Activated CD4-positive, alpha-beta T cell treated with anti-CD3 and anti-CD28 coated beads for 36 hours (primary cell): ENCODE measurements at regions not wholly inside any gene's neighbourhood (a gene's known extent, or its start where the extent isn't known, plus 50 kb on each side); places are given as distances from the start of the nearest gene placed in this dataset.
"Not testable (repeated sequence)": the region's sequence is repeated elsewhere in the genome, so short reads cannot be mapped to it uniquely, and the experiment has no call there.

ENCODE experiments used
- ATAC-seq: fragments of 200-7000 bp; cut with Tn5 transposase; one replicate; pipeline ENCODE4 v1.10.0; 2021; ENCODE audit warnings: mild to moderate bottlenecking, moderate library complexity
- CTCF ChIA-PET: fragments of 350-600 bp; sonication (Branson Sonifier 250); formaldehyde crosslinking; loops from one replicate; lab custom pipeline; 2021; ENCODE audit warnings: antibody characterized with exemption; lab: Charles Lee
- POLR2A ChIA-PET: fragments of 350-600 bp; sonication (Branson Sonifier 250); formaldehyde crosslinking; loops from one replicate; lab custom pipeline; 2021; ENCODE audit warnings: antibody characterized with exemption, inconsistent platforms; lab: Charles Lee
- DNase-seq: peaks from one replicate; pipeline ENCODE4 v3.0.0-alpha.2; 2020
- H3K27ac Mint-ChIP-seq: one replicate; pipeline ENCODE4 v1.8.0; 2021; ENCODE audit warnings: mixed read lengths
- H3K27me3 Mint-ChIP-seq: one replicate; pipeline ENCODE4 v1.8.0; 2021; ENCODE audit warnings: mixed read lengths
- H3K36me3 Mint-ChIP-seq: one replicate; pipeline ENCODE4 v1.8.0; 2021; ENCODE audit warnings: low read depth, mixed read lengths
- H3K4me1 Mint-ChIP-seq: one replicate; pipeline ENCODE4 v1.8.0; 2021; ENCODE audit warnings: mixed read lengths
- H3K4me3 Mint-ChIP-seq: one replicate; pipeline ENCODE4 v1.8.0; 2021; ENCODE audit warnings: mild to moderate bottlenecking, moderate library complexity, mixed read lengths
- H3K9me3 Mint-ChIP-seq: one replicate; pipeline ENCODE4 v1.8.0; 2021; ENCODE audit warnings: low read depth, mixed read lengths
- intact Hi-C, 2 experiments: fragments of 100-400 bp; cut with DNase I in 1 of 2; cut with micrococcal nuclease in 1 of 2; formaldehyde crosslinking; loops; one replicate each; pipeline versions ENCODE4 v1.14.2 to v1.15.1; 2022 to 2024; cut with DNase I, micrococcal nuclease

GRCh38 chr1:241447031-241447644 is 72.4 kb downstream of the FH start:
- peaks cover 2% of the 10 kb centered on the region for H3K9me3 Mint-ChIP-seq
- ATAC-seq: no peak
- ChIA-PET CTCF (no interaction called here), POLR2A (no interaction called here)
- no peak for DNase-seq
- no peak overlapping the region for H3K4me3 Mint-ChIP-seq
- no peaks in the 10 kb centered on the region for H3K4me1 Mint-ChIP-seq
- peaks cover 11% of the 10 kb centered on the region for H3K27me3 Mint-ChIP-seq
- no peak overlapping the region for H3K27ac Mint-ChIP-seq
- intact Hi-C loops: no loop called here
- H3K36me3 Mint-ChIP-seq: no peaks in the 10 kb centered on the region

- POLR2A ChIA-PET: interaction anchor here (0.7 kb wide), 1 partner anchor 512 kb away, joined by 4 read pairs; no protein-coding TSS in a partner anchor
- H3K36me3 Mint-ChIP-seq: no peaks in the 10 kb centered on the region
- H3K4me3 Mint-ChIP-seq: no peak overlapping the region
- peaks cover 8% of the 10 kb centered on the region for H3K27me3 Mint-ChIP-seq
- H3K27ac Mint-ChIP-seq: no peak overlapping the region
- ATAC-seq (no peak), DNase-seq (no peak)
- CTCF ChIA-PET: no interaction called here
- peaks cover 2% of the 10 kb centered on the region for H3K9me3 Mint-ChIP-seq
- intact Hi-C loops: no loop called here
- no peaks in the 10 kb centered on the region for H3K4me1 Mint-ChIP-seq
Measured at GRCh38 chr1:241444836-241445235, 74.7 kb downstream of the FH start.

- ChIA-PET POLR2A (no interaction called here), CTCF (no interaction called here)
- peaks cover 2% of the 10 kb centered on the region for H3K9me3 Mint-ChIP-seq
- H3K27me3 Mint-ChIP-seq: peaks cover 9% of the 10 kb centered on the region
- ATAC-seq (no peak), DNase-seq (no peak)
- H3K4me3 Mint-ChIP-seq: no peak overlapping the region
- no peaks in the 10 kb centered on the region for H3K36me3 Mint-ChIP-seq
- H3K4me1 Mint-ChIP-seq: no peaks in the 10 kb centered on the region
- intact Hi-C loops: no loop called here
- no peak overlapping the region for H3K27ac Mint-ChIP-seq
Measured at GRCh38 chr1:241443561-241443960, 76.0 kb downstream of the FH start.

- Mint-ChIP-seq H3K9me3 (peaks cover 2% of the 10 kb centered on the region), H3K27me3 (peaks cover 7% of the 10 kb centered on the region), H3K4me1 (no peaks in the 10 kb centered on the region), H3K36me3 (no peaks in the 10 kb centered on the region), H3K27ac (no peak overlapping the region), H3K4me3 (no peak overlapping the region)
- ChIA-PET POLR2A (no interaction called here), CTCF (no interaction called here)
- no peak for ATAC-seq
- no peak for DNase-seq
- intact Hi-C loops: no loop called here
Measured at GRCh38 chr1:241442686-241443085, 76.9 kb downstream of the FH start.

- H3K36me3 Mint-ChIP-seq: no peaks in the 10 kb centered on the region
- intact Hi-C loops: no loop called here
Measured at GRCh38 chr1:241440904-241441303, 78.7 kb downstream of the FH start.

GRCh38 chr1:241438686-241439085 is 80.9 kb downstream of the FH start:
- H3K4me3 Mint-ChIP-seq, CTCF ChIA-PET, H3K36me3 Mint-ChIP-seq, DNase-seq, ATAC-seq, intact Hi-C loops, H3K9me3 Mint-ChIP-seq, H3K4me1 Mint-ChIP-seq, POLR2A ChIA-PET, H3K27ac Mint-ChIP-seq: not testable (repeated sequence)
- peaks cover 16% of the 10 kb centered on the region for H3K27me3 Mint-ChIP-seq

More at GRCh38 chr1:241440904-241441303, 78.7 kb downstream of the FH start:
- H3K4me3 Mint-ChIP-seq: no peak overlapping the region
- H3K9me3 Mint-ChIP-seq: peaks cover 2% of the 10 kb centered on the region
- ATAC-seq (no peak), DNase-seq (no peak)
- no peak overlapping the region for H3K27ac Mint-ChIP-seq
- POLR2A ChIA-PET: no interaction called here
- H3K4me1 Mint-ChIP-seq: no peaks in the 10 kb centered on the region
- H3K27me3 Mint-ChIP-seq: peaks cover 7% of the 10 kb centered on the region
- CTCF ChIA-PET: no interaction called here

- ChIA-PET POLR2A (no interaction called here), CTCF (no interaction called here)
- no peaks in the 10 kb centered on the region for H3K36me3 Mint-ChIP-seq
- H3K4me3 Mint-ChIP-seq: no peak overlapping the region
- ATAC-seq: no peak
- H3K27me3 Mint-ChIP-seq: peaks cover 32% of the 10 kb centered on the region
- no peaks in the 10 kb centered on the region for H3K9me3 Mint-ChIP-seq
- DNase-seq: no peak
- no peaks in the 10 kb centered on the region for H3K4me1 Mint-ChIP-seq
- intact Hi-C loops: no loop called here
- H3K27ac Mint-ChIP-seq: no peak overlapping the region
Measured at GRCh38 chr1:241432241-241432640, 75.2 kb upstream of the RGS7 start.

- peaks cover 57% of the 10 kb centered on the region for H3K27me3 Mint-ChIP-seq
- intact Hi-C loops, DNase-seq, H3K27ac Mint-ChIP-seq, CTCF ChIA-PET, H3K4me3 Mint-ChIP-seq, POLR2A ChIA-PET, H3K4me1 Mint-ChIP-seq, H3K36me3 Mint-ChIP-seq, H3K9me3 Mint-ChIP-seq, ATAC-seq: not testable (repeated sequence)
Measured at GRCh38 chr1:241425091-241425490, 68.1 kb upstream of the RGS7 start.

- ATAC-seq (no peak), DNase-seq (no peak)
- H3K36me3 Mint-ChIP-seq: no peaks in the 10 kb centered on the region
- no peaks in the 10 kb centered on the region for H3K4me1 Mint-ChIP-seq
- H3K27me3 Mint-ChIP-seq: peaks cover 54% of the 10 kb centered on the region
- intact Hi-C loops: no loop called here
- no peak overlapping the region for H3K4me3 Mint-ChIP-seq
- ChIA-PET CTCF (no interaction called here), POLR2A (no interaction called here)
- H3K27ac Mint-ChIP-seq: no peak overlapping the region
- H3K9me3 Mint-ChIP-seq: no peaks in the 10 kb centered on the region
Measured at GRCh38 chr1:241424480-241424971, 67.5 kb upstream of the RGS7 start.

- peak; percentile 50 for DNase-seq
- no peaks in the 10 kb centered on the region for H3K9me3 Mint-ChIP-seq
- peaks cover 51% of the 10 kb centered on the region for H3K27me3 Mint-ChIP-seq
- ATAC-seq: peak; percentile 82
- ChIA-PET CTCF (no interaction called here), POLR2A (no interaction called here)
- H3K36me3 Mint-ChIP-seq: no peaks in the 10 kb centered on the region
- intact Hi-C loops: no loop called here
- no peak overlapping the region for H3K4me3 Mint-ChIP-seq
- no peaks in the 10 kb centered on the region for H3K4me1 Mint-ChIP-seq
- no peak overlapping the region for H3K27ac Mint-ChIP-seq
Measured at GRCh38 chr1:241423541-241424479, 66.8 kb upstream of the RGS7 start.

GRCh38 chr1:241422470-241422869 is 65.5 kb upstream of the RGS7 start:
- CTCF ChIA-PET: no interaction called here
- Mint-ChIP-seq H3K27me3 (peaks cover 43% of the 10 kb centered on the region), H3K4me3 (no peak overlapping the region), H3K9me3 (no peaks in the 10 kb centered on the region), H3K27ac (no peak overlapping the region), H3K4me1 (no peaks in the 10 kb centered on the region), H3K36me3 (no peaks in the 10 kb centered on the region)
- DNase-seq: no peak
- no peak for ATAC-seq
- POLR2A ChIA-PET: no interaction called here
- intact Hi-C loops: no loop called here

GRCh38 chr1:241419986-241420385 is 63.0 kb upstream of the RGS7 start:
- H3K27ac Mint-ChIP-seq: no peak overlapping the region
- H3K36me3 Mint-ChIP-seq: no peaks in the 10 kb centered on the region

More at GRCh38 chr1:241419986-241420385, 63.0 kb upstream of the RGS7 start:
- Mint-ChIP-seq H3K4me1 (no peaks in the 10 kb centered on the region), H3K9me3 (no peaks in the 10 kb centered on the region), H3K4me3 (no peak overlapping the region), H3K27me3 (peaks cover 27% of the 10 kb centered on the region)
- intact Hi-C loops: no loop called here
- CTCF ChIA-PET: no interaction called here
- no peak for DNase-seq
- ATAC-seq: no peak
- POLR2A ChIA-PET: no interaction called here
